Activated B cell treated with CpG ODN at 0.5 μM for 24 hours (primary cell): ENCODE measurements at regions not wholly inside any gene's neighbourhood (a gene's known extent, or its start where the extent isn't known, plus 50 kb on each side); places are given as distances from the start of the nearest gene placed in this dataset.

ENCODE experiments used
- ATAC-seq: fragments of 200-7000 bp; cut with Tn5 transposase; one replicate; pipeline ENCODE4 v1.10.0; 2021; ENCODE audit warnings: low read depth, mild to moderate bottlenecking, moderate library complexity
- CTCF ChIA-PET: fragments of 350-600 bp; sonication (Branson Sonifier 250); formaldehyde crosslinking; loops from one replicate; lab custom pipeline; 2021; ENCODE audit warnings: antibody characterized with exemption; lab: Charles Lee
- POLR2A ChIA-PET: fragments of 350-600 bp; sonication (Branson Sonifier 250); formaldehyde crosslinking; loops from one replicate; lab custom pipeline; 2021; ENCODE audit warnings: antibody characterized with exemption; lab: Charles Lee
- DNase-seq: peaks from one replicate; pipeline ENCODE4 v3.0.0; 2022
- H3K27ac Mint-ChIP-seq: one replicate; pipeline ENCODE4 v1.8.0; 2020; ENCODE audit warnings: mixed read lengths
- H3K27me3 Mint-ChIP-seq: one replicate; pipeline ENCODE4 v1.8.0; 2021; ENCODE audit warnings: mixed read lengths
- H3K36me3 Mint-ChIP-seq: one replicate; pipeline ENCODE4 v1.8.0; 2021; ENCODE audit warnings: low read depth, mixed read lengths
- H3K4me1 Mint-ChIP-seq: one replicate; pipeline ENCODE4 v1.8.0; 2021; ENCODE audit warnings: mixed read lengths
- H3K4me3 Mint-ChIP-seq: one replicate; pipeline ENCODE4 v1.8.0; 2020; ENCODE audit warnings: mild to moderate bottlenecking, mixed read lengths
- H3K9me3 Mint-ChIP-seq: one replicate; pipeline ENCODE4 v1.8.0; 2020; ENCODE audit warnings: mixed read lengths
- CTCF ChIP-seq: fragments of 200-600 bp; IDR thresholded peaks from one replicate; pipeline ENCODE4 v1.8.0; 2022; ENCODE audit warnings: antibody characterized with exemption, mild to moderate bottlenecking
- intact Hi-C: fragments of 100-400 bp; cut with micrococcal nuclease; formaldehyde crosslinking; loops from one replicate; pipeline ENCODE4 v1.15.1; 2024

- Mint-ChIP-seq H3K36me3 (no peaks in the 10 kb centered on the region), H3K27ac (no peak overlapping the region), H3K4me1 (no peaks in the 10 kb centered on the region), H3K27me3 (no peaks in the 10 kb centered on the region), H3K4me3 (no peak overlapping the region), H3K9me3 (no peaks in the 10 kb centered on the region)
- no peak for TF ChIP-seq CTCF
- CTCF ChIA-PET: no interaction called here
- intact Hi-C loops: no loop called here
- ATAC-seq (no peak), DNase-seq (no peak)
- POLR2A ChIA-PET: no interaction called here
Measured at GRCh38 chr11:8740129-8740528, 57.5 kb downstream of the RPL27A start.

GRCh38 chr11:8744423-8744822 lies 61.8 kb downstream of the RPL27A start:
- ChIA-PET POLR2A (interaction anchor here (1.4 kb wide), 1 partner anchor 62 kb away, joined by 7 read pairs; the partner anchor contains the start of genes RPL27A and TRIM66), CTCF (no interaction called here)
- Mint-ChIP-seq H3K4me3 (no peak overlapping the region), H3K27me3 (peaks cover 3% of the 10 kb centered on the region), H3K4me1 (peaks cover 3% of the 10 kb centered on the region), H3K27ac (no peak overlapping the region), H3K36me3 (no peaks in the 10 kb centered on the region), H3K9me3 (no peaks in the 10 kb centered on the region)
- ATAC-seq (no peak), DNase-seq (no peak)
- intact Hi-C loops: no loop called here
- no peak for TF ChIP-seq CTCF

- CTCF ChIA-PET: interaction anchor here (0.6 kb wide), 1 partner anchor 170 kb away, joined by 3 read pairs; no protein-coding TSS in a partner anchor
- Mint-ChIP-seq H3K4me1 (peaks cover 3% of the 10 kb centered on the region), H3K4me3 (no peak overlapping the region), H3K27me3 (peaks cover 3% of the 10 kb centered on the region), H3K27ac (no peak overlapping the region), H3K36me3 (no peaks in the 10 kb centered on the region), H3K9me3 (no peaks in the 10 kb centered on the region)
- POLR2A ChIA-PET: no interaction called here
- intact Hi-C loops: no loop called here
- ATAC-seq: no peak
- no peak for TF ChIP-seq CTCF
- DNase-seq: no peak
Measured at GRCh38 chr11:8745431-8746253, 63.0 kb downstream of the RPL27A start.

GRCh38 chr11:8746331-8746974 lies 63.9 kb downstream of the RPL27A start:
- Mint-ChIP-seq H3K36me3 (no peaks in the 10 kb centered on the region), H3K4me1 (peaks cover 3% of the 10 kb centered on the region), H3K27ac (no peak overlapping the region), H3K9me3 (no peaks in the 10 kb centered on the region), H3K27me3 (peaks cover 9% of the 10 kb centered on the region), H3K4me3 (no peak overlapping the region)
- DNase-seq: no peak
- ATAC-seq: no peak
- intact Hi-C loops: no loop called here
- ChIA-PET POLR2A (interaction anchor here (1.0 to 1.2 kb wide), 2 partner anchors 58 to 65 kb away, joined by 3 to 4 read pairs; no protein-coding TSS in a partner anchor), CTCF (interaction anchor here (0.8 kb wide), 1 partner anchor 64 kb away, joined by 5 read pairs; a partner anchor contains a TSS)
- no peak for TF ChIP-seq CTCF

GRCh38 chr11:8747173-8747572 lies 64.6 kb downstream of the RPL27A start:
- ChIA-PET POLR2A (interaction anchor here (1.0 to 1.2 kb wide), 2 partner anchors 59 to 65 kb away, joined by 3 to 4 read pairs; no protein-coding TSS in a partner anchor), CTCF (interaction anchor here (0.8 kb wide), 1 partner anchor 63 kb away, joined by 5 read pairs; a partner anchor contains a TSS)
- intact Hi-C loops: no loop called here
- Mint-ChIP-seq H3K27me3 (peaks cover 9% of the 10 kb centered on the region), H3K36me3 (no peaks in the 10 kb centered on the region), H3K4me1 (peaks cover 3% of the 10 kb centered on the region), H3K9me3 (no peaks in the 10 kb centered on the region), H3K27ac (no peak overlapping the region), H3K4me3 (no peak overlapping the region)
- DNase-seq (no peak), ATAC-seq (no peak)
- no peak for TF ChIP-seq CTCF
